ENCODE measurements at regions not wholly inside any gene's neighbourhood (a gene's known extent, or its start where the extent isn't known, plus 50 kb on each side); places are given as distances from the start of the nearest gene placed in this dataset.
A peak's percentile ranks its signal among the peaks of the same experiment; 100 is the strongest.

- no peak for DNase-seq
Measured at GRCh38 chr3:176969066-176969465, 228.2 kb downstream of the TBL1XR1 start.

GRCh38 chr3:176968631-176969030, 228.7 kb downstream of the TBL1XR1 start:
- DNase-seq = no peak

GRCh38 chr3:176967522-176967921, 229.8 kb downstream of the TBL1XR1 start:
- no peak for DNase-seq

GRCh38 chr3:176964661-176965060, 232.6 kb downstream of the TBL1XR1 start:
- no peak for DNase-seq

GRCh38 chr3:176961916-176962315, 235.4 kb downstream of the TBL1XR1 start:
- no peak for DNase-seq

GRCh38 chr3:176959867-176960266, 237.4 kb downstream of the TBL1XR1 start:
- no peak for DNase-seq

- DNase-seq = no peak
Measured at GRCh38 chr3:176958560-176958959, 238.7 kb downstream of the TBL1XR1 start.

- DNase-seq = no peak
Measured at GRCh38 chr3:176954517-176954916, 242.8 kb downstream of the TBL1XR1 start.

GRCh38 chr3:176953106-176954060, 243.9 kb downstream of the TBL1XR1 start:
- no peak for DNase-seq

- DNase-seq = no peak
Measured at GRCh38 chr3:176951586-176952292, 245.5 kb downstream of the TBL1XR1 start.

- DNase-seq = no peak
Measured at GRCh38 chr3:176951144-176951543, 246.1 kb downstream of the TBL1XR1 start.

- DNase-seq = no peak
Measured at GRCh38 chr3:176950743-176951142, 246.5 kb downstream of the TBL1XR1 start.

GRCh38 chr3:176948151-176948550, 249.1 kb downstream of the TBL1XR1 start:
- DNase-seq = no peak

- no peak for DNase-seq
Measured at GRCh38 chr3:176946202-176946601, 251.1 kb downstream of the TBL1XR1 start.

- no peak for DNase-seq
Measured at GRCh38 chr3:176942305-176942704, 255.0 kb downstream of the TBL1XR1 start.

- DNase-seq = no peak
Measured at GRCh38 chr3:176941689-176942088, 255.6 kb downstream of the TBL1XR1 start.

GRCh38 chr3:176939022-176939817, 258.1 kb downstream of the TBL1XR1 start:
- DNase-seq = peak; percentile 92

GRCh38 chr3:176937994-176938393, 259.3 kb downstream of the TBL1XR1 start:
- no peak for DNase-seq

- no peak for DNase-seq
Measured at GRCh38 chr3:176937541-176937940, 259.7 kb downstream of the TBL1XR1 start.

GRCh38 chr3:176935194-176935888, 261.9 kb downstream of the TBL1XR1 start:
- DNase-seq = no peak

- DNase-seq = no peak
Measured at GRCh38 chr3:176934698-176935097, 262.6 kb downstream of the TBL1XR1 start.

- DNase-seq = no peak
Measured at GRCh38 chr3:176933704-176934103, 263.6 kb downstream of the TBL1XR1 start.

GRCh38 chr3:176932433-176932832, 264.8 kb downstream of the TBL1XR1 start:
- no peak for DNase-seq
